IPS-15b (cell line): ENCODE measurements at regions not wholly inside any gene's neighbourhood (a gene's known extent, or its start where the extent isn't known, plus 50 kb on each side); places are given as distances from the start of the nearest gene placed in this dataset.

Experiments used
- H3K27me3 ChIP-seq: one replicate; pipeline ENCODE4 v1.6.1; 2013; ENCODE audit warnings: low read length; ENCODE audit not compliant: control insufficient read depth, insufficient read depth
- H3K36me3 ChIP-seq: one replicate; pipeline ENCODE4 v1.6.1; 2013; ENCODE audit warnings: low read length; ENCODE audit not compliant: control insufficient read depth, insufficient read depth
- H3K4me1 ChIP-seq: one replicate; pipeline ENCODE4 v1.6.1; 2013; ENCODE audit warnings: mild to moderate bottlenecking, low read length; ENCODE audit not compliant: control insufficient read depth, insufficient read depth
- H3K4me3 ChIP-seq: one replicate; pipeline ENCODE4 v1.5.1; 2013; ENCODE audit warnings: low read depth, low read length
- H3K9ac ChIP-seq: one replicate; pipeline ENCODE4 v1.6.1; 2013; ENCODE audit warnings: low read depth, mild to moderate bottlenecking, low read length
- H3K9me3 ChIP-seq: one replicate; pipeline ENCODE4 v1.6.1; 2013; ENCODE audit warnings: mild to moderate bottlenecking, low read length; ENCODE audit not compliant: control insufficient read depth, insufficient read depth

- H3K4me1 ChIP-seq: no peaks in the 10 kb centered on the region
- no peak overlapping the region for H3K9ac ChIP-seq
- no peaks in the 10 kb centered on the region for H3K36me3 ChIP-seq
- no peak overlapping the region for H3K4me3 ChIP-seq
- H3K9me3 ChIP-seq: no peaks in the 10 kb centered on the region
- H3K27me3 ChIP-seq: no peaks in the 10 kb centered on the region
These were observed 56.9 kb upstream of the E2F7 start for GRCh38 chr12:77122236-77122635.

- H3K4me3 ChIP-seq: no peak overlapping the region
- no peaks in the 10 kb centered on the region for H3K27me3 ChIP-seq
- no peaks in the 10 kb centered on the region for H3K9me3 ChIP-seq
- H3K4me1 ChIP-seq: no peaks in the 10 kb centered on the region
- H3K36me3 ChIP-seq: no peaks in the 10 kb centered on the region
- H3K9ac ChIP-seq: no peak overlapping the region
These were observed 55.1 kb upstream of the E2F7 start for GRCh38 chr12:77120156-77121085.

- no peaks in the 10 kb centered on the region for H3K9me3 ChIP-seq
- H3K36me3 ChIP-seq: no peaks in the 10 kb centered on the region
- no peak overlapping the region for H3K9ac ChIP-seq
- no peak overlapping the region for H3K4me3 ChIP-seq
- H3K27me3 ChIP-seq: no peaks in the 10 kb centered on the region
- H3K4me1 ChIP-seq: no peaks in the 10 kb centered on the region
These were observed 53.3 kb upstream of the E2F7 start for GRCh38 chr12:77118696-77119095.

GRCh38 chr12:77116277-77116676 is 50.9 kb upstream of the E2F7 start:
- Histone ChIP-seq H3K27me3 (no peaks in the 10 kb centered on the region), H3K4me1 (no peaks in the 10 kb centered on the region), H3K9me3 (no peaks in the 10 kb centered on the region), H3K36me3 (no peaks in the 10 kb centered on the region), H3K4me3 (no peak overlapping the region), H3K9ac (no peak overlapping the region)

- no peaks in the 10 kb centered on the region for H3K27me3 ChIP-seq
- H3K4me3 ChIP-seq: no peak overlapping the region
- no peaks in the 10 kb centered on the region for H3K4me1 ChIP-seq
- no peaks in the 10 kb centered on the region for H3K36me3 ChIP-seq
- H3K9me3 ChIP-seq: no peaks in the 10 kb centered on the region
- no peak overlapping the region for H3K9ac ChIP-seq
These were observed 50.1 kb upstream of the E2F7 start for GRCh38 chr12:77115471-77115870.
